Left ventricle myocardium superior (tissue), 1 donor: ENCODE measurements at regions not wholly inside any gene's neighbourhood (a gene's known extent, or its start where the extent isn't known, plus 50 kb on each side); places are given as distances from the start of the nearest gene placed in this dataset.
A peak's percentile ranks its signal among the peaks of the same experiment; 100 is the strongest.
"Not testable (repeated sequence)": the region's sequence is repeated elsewhere in the genome, so short reads cannot be mapped to it uniquely, and the experiment has no call there.

Source experiments
- ATAC-seq: fragments of 200-7000 bp; cut with Tn5 transposase; one replicate; pipeline ENCODE4 v1.9.1; 2020; ENCODE audit warnings: mild to moderate bottlenecking, moderate library complexity
- DNase-seq: peaks from one replicate; pipeline ENCODE4 v3.0.0-alpha.2; 2020
- intact Hi-C: fragments of 100-400 bp; cut with micrococcal nuclease; formaldehyde crosslinking; loops from one replicate; pipeline ENCODE4 v1.11.0; 2022
- donor health status: DM: no; HTN: yes; CAD: no; lungs with severe emphysema.

- no peak for ATAC-seq
- intact Hi-C loops, result no loop called here
- no peak for DNase-seq
These were observed 78.7 kb upstream of the COG2 start for GRCh38 chr1:230563591-230563990.

- intact Hi-C loops, result no loop called here
- ATAC-seq, result no peak
- DNase-seq, result no peak
These were observed 80.7 kb upstream of the COG2 start for GRCh38 chr1:230561570-230561969.

GRCh38 chr1:230558324-230558723, 84.0 kb upstream of the COG2 start:
- intact Hi-C loops, result no loop called here
- no peak for DNase-seq
- no peak for ATAC-seq

- intact Hi-C loops, result no loop called here
- ATAC-seq (no peak), DNase-seq (no peak)
These were observed 85.8 kb upstream of the COG2 start for GRCh38 chr1:230556453-230556852.

- DNase-seq, result no peak
- no peak for ATAC-seq
- intact Hi-C loops, result no loop called here
These were observed 86.5 kb upstream of the COG2 start for GRCh38 chr1:230555814-230556213.

GRCh38 chr1:230552880-230553279, 89.4 kb upstream of the COG2 start:
- no peak for ATAC-seq
- no peak for DNase-seq
- intact Hi-C loops, result no loop called here

GRCh38 chr1:230550945-230551344, 91.3 kb upstream of the COG2 start:
- ATAC-seq, DNase-seq, intact Hi-C loops: not testable (repeated sequence)

- DNase-seq (no peak), ATAC-seq (no peak)
These were observed 91.9 kb upstream of the COG2 start for GRCh38 chr1:230550428-230550827.

GRCh38 chr1:230549625-230550024, 92.7 kb upstream of the COG2 start:
- intact Hi-C loops, result no loop called here
- ATAC-seq, result no peak
- no peak for DNase-seq

More at GRCh38 chr1:230550428-230550827, 91.9 kb upstream of the COG2 start:
- intact Hi-C loops, result no loop called here

GRCh38 chr1:230548997-230549396, 93.3 kb upstream of the COG2 start:
- peak; percentile 63 for ATAC-seq
- intact Hi-C loops, result no loop called here

GRCh38 chr1:230548357-230548756, 93.9 kb upstream of the COG2 start:
- no peak for ATAC-seq
- no peak for DNase-seq
- intact Hi-C loops, result no loop called here

More at GRCh38 chr1:230548997-230549396, 93.3 kb upstream of the COG2 start:
- no peak for DNase-seq

GRCh38 chr1:230545181-230545580, 97.1 kb upstream of the COG2 start:
- DNase-seq (no peak), ATAC-seq (no peak)
- intact Hi-C loops, result no loop called here

- ATAC-seq (no peak), DNase-seq (no peak)
- intact Hi-C loops, result no loop called here
These were observed 97.5 kb upstream of the COG2 start for GRCh38 chr1:230544758-230545157.

GRCh38 chr1:230543085-230543484, 99.2 kb upstream of the COG2 start:
- ATAC-seq, result no peak
- no peak for DNase-seq
- intact Hi-C loops, result no loop called here

GRCh38 chr1:230542681-230543080, 99.6 kb upstream of the COG2 start:
- DNase-seq (no peak), ATAC-seq (no peak)
- intact Hi-C loops, result no loop called here

GRCh38 chr1:230542054-230542453, 100.2 kb upstream of the COG2 start:
- no peak for ATAC-seq
- intact Hi-C loops, result no loop called here
- no peak for DNase-seq

- intact Hi-C loops, result no loop called here
- no peak for ATAC-seq
- DNase-seq, result no peak
These were observed 101.0 kb upstream of the COG2 start for GRCh38 chr1:230541306-230541705.

GRCh38 chr1:230540421-230541155, 101.7 kb upstream of the COG2 start:
- DNase-seq, result no peak
- intact Hi-C loops, result no loop called here
- ATAC-seq, result no peak

- ATAC-seq (no peak), DNase-seq (no peak)
- intact Hi-C loops, result no loop called here
These were observed 104.8 kb upstream of the COG2 start for GRCh38 chr1:230537456-230537855.

- no peak for ATAC-seq
- DNase-seq, result no peak
- intact Hi-C loops, result no loop called here
These were observed 105.6 kb upstream of the COG2 start for GRCh38 chr1:230536641-230537155.

- intact Hi-C loops, result no loop called here
- DNase-seq (no peak), ATAC-seq (no peak)
These were observed 108.1 kb upstream of the COG2 start for GRCh38 chr1:230534224-230534623.
